HepG2 (cell line): ENCODE measurements at regions not wholly inside any gene's neighbourhood (a gene's known extent, or its start where the extent isn't known, plus 50 kb on each side); places are given as distances from the start of the nearest gene placed in this dataset.

ENCODE experiments used
- BORCS8-MEF2B ChIP-seq: sonication (generic); formaldehyde crosslinking; IDR thresholded peaks from 2 replicates; pipeline ENCODE4 v1.8.0; 2022; ENCODE audit warnings: mild to moderate bottlenecking, missing genetic modification reagents
- FIP1L1 ChIP-seq: fragments of 200-400 bp; formaldehyde crosslinking; IDR thresholded peaks from 2 replicates; pipeline ENCODE4 v1.6.1; 2018; ENCODE audit warnings: low read depth, mild to moderate bottlenecking, low read length, moderate library complexity, borderline replicate concordance; ENCODE audit not compliant: insufficient read depth
- GATAD2A ChIP-seq: IDR thresholded peaks from 2 replicates; pipeline ENCODE4 v1.6.1; 2016
- MED1 ChIP-seq: sonication (generic); formaldehyde crosslinking; IDR thresholded peaks from 2 replicates; pipeline ENCODE4 v1.4.0; 2020; ENCODE audit warnings: missing genetic modification reagents
- NCOA5 ChIP-seq: sonication (generic); formaldehyde crosslinking; IDR thresholded peaks from 2 replicates; pipeline ENCODE4 v1.4.0; 2020; ENCODE audit warnings: missing genetic modification reagents
- SRSF9 ChIP-seq: fragments of 200-400 bp; formaldehyde crosslinking; IDR thresholded peaks from 2 replicates; pipeline ENCODE4 v1.6.1; 2018; ENCODE audit warnings: borderline replicate concordance, mild to moderate bottlenecking, low read depth, low read length; ENCODE audit not compliant: insufficient read depth, poor library complexity, severe bottlenecking
- TBL1XR1 ChIP-seq: fragments of 150-350 bp; IDR thresholded peaks from 2 replicates; pipeline ENCODE4 v1.6.1; 2014; ENCODE audit warnings: borderline replicate concordance, low read length; ENCODE audit not compliant: partially characterized antibody
- ZNF44 ChIP-seq: sonication (generic); formaldehyde crosslinking; IDR thresholded peaks from 2 replicates; pipeline ENCODE4 v1.5.1; 2020; ENCODE audit warnings: mild to moderate bottlenecking, missing genetic modification reagents
- ZNF552 ChIP-seq: sonication (generic); formaldehyde crosslinking; IDR thresholded peaks from 2 replicates; pipeline ENCODE4 v1.9.0; 2022; ENCODE audit warnings: missing genetic modification reagents, mild to moderate bottlenecking, borderline replicate concordance
- TF ChIP-seq, protein P1 (sequence below): sonication (generic); formaldehyde crosslinking; IDR thresholded peaks from 2 replicates; pipeline ENCODE4 v1.5.1; 2020; ENCODE audit warnings: mild to moderate bottlenecking, missing genetic modification reagents, moderate library complexity
- TF ChIP-seq, protein P2 (sequence below): sonication (generic); formaldehyde crosslinking; IDR thresholded peaks from 2 replicates; pipeline ENCODE4 v1.5.0; 2020; ENCODE audit warnings: missing genetic modification reagents
- TF ChIP-seq, protein P3 (sequence below): IDR thresholded peaks from 2 replicates; pipeline ENCODE4 v1.6.1; 2012; ENCODE audit warnings: low read length, improper control_type of control experiment
- TF ChIP-seq, protein P4 (sequence below): sonication (generic); formaldehyde crosslinking; IDR thresholded peaks from 2 replicates; pipeline ENCODE4 v1.4.0; 2020; ENCODE audit warnings: missing genetic modification reagents

DNA sequence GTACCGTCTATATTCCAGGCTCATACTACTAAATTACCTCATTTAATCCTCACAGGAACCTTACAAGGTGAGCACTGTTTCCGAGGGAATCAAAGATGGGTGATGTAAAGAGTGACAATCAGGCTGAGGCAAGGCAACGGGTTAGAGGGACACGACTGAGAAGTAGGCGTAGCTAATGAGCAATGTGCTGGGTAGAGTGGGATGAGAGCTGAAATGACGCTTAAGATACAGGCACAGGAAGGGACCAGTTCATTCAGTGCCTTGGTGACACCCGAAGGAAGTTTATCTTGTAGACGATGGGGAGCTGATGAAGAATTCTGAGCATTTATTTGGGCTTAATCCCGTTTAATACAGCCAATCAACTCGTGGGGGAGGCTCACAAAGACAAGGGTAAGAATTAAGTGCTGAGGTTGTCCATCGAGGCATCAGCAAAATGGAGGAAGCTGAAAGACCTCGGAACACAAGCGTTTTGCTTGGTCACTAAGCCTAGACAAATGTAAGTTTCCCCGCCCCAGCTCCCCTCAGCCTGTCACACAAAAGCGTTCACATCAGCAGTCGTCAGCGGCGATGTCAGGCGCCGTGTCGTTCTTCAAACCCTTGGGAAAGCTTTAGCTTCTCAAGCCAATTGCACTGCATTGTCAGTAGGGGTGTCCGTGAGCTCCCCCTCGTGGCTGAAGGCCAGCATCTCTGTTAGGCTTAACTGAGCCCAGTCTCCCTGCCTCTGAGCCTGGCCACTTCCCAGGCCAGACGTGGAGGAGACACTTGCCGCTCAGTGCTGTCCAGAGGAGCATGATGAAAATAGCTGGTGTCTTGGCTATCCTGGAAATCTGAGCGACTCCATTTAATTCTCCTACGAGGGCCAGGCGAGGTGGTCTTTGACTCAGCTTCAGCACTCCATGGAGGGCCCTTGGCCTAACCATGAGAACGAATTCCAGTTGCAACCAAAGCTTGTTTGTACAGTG is 288.5 kb upstream of the G2E3 start (continued):
- TF ChIP-seq, protein P1, sequence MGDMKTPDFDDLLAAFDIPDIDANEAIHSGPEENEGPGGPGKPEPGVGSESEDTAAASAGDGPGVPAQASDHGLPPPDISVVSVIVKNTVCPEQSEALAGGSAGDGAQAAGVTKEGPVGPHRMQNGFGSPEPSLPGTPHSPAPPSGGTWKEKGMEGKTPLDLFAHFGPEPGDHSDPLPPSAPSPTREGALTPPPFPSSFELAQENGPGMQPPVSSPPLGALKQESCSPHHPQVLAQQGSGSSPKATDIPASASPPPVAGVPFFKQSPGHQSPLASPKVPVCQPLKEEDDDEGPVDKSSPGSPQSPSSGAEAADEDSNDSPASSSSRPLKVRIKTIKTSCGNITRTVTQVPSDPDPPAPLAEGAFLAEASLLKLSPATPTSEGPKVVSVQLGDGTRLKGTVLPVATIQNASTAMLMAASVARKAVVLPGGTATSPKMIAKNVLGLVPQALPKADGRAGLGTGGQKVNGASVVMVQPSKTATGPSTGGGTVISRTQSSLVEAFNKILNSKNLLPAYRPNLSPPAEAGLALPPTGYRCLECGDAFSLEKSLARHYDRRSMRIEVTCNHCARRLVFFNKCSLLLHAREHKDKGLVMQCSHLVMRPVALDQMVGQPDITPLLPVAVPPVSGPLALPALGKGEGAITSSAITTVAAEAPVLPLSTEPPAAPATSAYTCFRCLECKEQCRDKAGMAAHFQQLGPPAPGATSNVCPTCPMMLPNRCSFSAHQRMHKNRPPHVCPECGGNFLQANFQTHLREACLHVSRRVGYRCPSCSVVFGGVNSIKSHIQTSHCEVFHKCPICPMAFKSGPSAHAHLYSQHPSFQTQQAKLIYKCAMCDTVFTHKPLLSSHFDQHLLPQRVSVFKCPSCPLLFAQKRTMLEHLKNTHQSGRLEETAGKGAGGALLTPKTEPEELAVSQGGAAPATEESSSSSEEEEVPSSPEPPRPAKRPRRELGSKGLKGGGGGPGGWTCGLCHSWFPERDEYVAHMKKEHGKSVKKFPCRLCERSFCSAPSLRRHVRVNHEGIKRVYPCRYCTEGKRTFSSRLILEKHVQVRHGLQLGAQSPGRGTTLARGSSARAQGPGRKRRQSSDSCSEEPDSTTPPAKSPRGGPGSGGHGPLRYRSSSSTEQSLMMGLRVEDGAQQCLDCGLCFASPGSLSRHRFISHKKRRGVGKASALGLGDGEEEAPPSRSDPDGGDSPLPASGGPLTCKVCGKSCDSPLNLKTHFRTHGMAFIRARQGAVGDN: no peak
- TF ChIP-seq, protein P2, sequence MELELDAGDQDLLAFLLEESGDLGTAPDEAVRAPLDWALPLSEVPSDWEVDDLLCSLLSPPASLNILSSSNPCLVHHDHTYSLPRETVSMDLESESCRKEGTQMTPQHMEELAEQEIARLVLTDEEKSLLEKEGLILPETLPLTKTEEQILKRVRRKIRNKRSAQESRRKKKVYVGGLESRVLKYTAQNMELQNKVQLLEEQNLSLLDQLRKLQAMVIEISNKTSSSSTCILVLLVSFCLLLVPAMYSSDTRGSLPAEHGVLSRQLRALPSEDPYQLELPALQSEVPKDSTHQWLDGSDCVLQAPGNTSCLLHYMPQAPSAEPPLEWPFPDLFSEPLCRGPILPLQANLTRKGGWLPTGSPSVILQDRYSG: no peak
- no peak for TF ChIP-seq ZNF552 (CRISPR knock-in tag)
- TF ChIP-seq FIP1L1: 0 out of 2 replicates have a peak, but pooled peaks have one; percentile 77
- no peak for TF ChIP-seq NCOA5 (CRISPR knock-in tag)
- no peak for TF ChIP-seq GATAD2A (CRISPR knock-in tag)
- TF ChIP-seq, protein P3, sequence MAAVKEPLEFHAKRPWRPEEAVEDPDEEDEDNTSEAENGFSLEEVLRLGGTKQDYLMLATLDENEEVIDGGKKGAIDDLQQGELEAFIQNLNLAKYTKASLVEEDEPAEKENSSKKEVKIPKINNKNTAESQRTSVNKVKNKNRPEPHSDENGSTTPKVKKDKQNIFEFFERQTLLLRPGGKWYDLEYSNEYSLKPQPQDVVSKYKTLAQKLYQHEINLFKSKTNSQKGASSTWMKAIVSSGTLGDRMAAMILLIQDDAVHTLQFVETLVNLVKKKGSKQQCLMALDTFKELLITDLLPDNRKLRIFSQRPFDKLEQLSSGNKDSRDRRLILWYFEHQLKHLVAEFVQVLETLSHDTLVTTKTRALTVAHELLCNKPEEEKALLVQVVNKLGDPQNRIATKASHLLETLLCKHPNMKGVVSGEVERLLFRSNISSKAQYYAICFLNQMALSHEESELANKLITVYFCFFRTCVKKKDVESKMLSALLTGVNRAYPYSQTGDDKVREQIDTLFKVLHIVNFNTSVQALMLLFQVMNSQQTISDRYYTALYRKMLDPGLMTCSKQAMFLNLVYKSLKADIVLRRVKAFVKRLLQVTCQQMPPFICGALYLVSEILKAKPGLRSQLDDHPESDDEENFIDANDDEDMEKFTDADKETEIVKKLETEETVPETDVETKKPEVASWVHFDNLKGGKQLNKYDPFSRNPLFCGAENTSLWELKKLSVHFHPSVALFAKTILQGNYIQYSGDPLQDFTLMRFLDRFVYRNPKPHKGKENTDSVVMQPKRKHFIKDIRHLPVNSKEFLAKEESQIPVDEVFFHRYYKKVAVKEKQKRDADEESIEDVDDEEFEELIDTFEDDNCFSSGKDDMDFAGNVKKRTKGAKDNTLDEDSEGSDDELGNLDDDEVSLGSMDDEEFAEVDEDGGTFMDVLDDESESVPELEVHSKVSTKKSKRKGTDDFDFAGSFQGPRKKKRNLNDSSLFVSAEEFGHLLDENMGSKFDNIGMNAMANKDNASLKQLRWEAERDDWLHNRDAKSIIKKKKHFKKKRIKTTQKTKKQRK: no peak
- TF ChIP-seq, protein P4, sequence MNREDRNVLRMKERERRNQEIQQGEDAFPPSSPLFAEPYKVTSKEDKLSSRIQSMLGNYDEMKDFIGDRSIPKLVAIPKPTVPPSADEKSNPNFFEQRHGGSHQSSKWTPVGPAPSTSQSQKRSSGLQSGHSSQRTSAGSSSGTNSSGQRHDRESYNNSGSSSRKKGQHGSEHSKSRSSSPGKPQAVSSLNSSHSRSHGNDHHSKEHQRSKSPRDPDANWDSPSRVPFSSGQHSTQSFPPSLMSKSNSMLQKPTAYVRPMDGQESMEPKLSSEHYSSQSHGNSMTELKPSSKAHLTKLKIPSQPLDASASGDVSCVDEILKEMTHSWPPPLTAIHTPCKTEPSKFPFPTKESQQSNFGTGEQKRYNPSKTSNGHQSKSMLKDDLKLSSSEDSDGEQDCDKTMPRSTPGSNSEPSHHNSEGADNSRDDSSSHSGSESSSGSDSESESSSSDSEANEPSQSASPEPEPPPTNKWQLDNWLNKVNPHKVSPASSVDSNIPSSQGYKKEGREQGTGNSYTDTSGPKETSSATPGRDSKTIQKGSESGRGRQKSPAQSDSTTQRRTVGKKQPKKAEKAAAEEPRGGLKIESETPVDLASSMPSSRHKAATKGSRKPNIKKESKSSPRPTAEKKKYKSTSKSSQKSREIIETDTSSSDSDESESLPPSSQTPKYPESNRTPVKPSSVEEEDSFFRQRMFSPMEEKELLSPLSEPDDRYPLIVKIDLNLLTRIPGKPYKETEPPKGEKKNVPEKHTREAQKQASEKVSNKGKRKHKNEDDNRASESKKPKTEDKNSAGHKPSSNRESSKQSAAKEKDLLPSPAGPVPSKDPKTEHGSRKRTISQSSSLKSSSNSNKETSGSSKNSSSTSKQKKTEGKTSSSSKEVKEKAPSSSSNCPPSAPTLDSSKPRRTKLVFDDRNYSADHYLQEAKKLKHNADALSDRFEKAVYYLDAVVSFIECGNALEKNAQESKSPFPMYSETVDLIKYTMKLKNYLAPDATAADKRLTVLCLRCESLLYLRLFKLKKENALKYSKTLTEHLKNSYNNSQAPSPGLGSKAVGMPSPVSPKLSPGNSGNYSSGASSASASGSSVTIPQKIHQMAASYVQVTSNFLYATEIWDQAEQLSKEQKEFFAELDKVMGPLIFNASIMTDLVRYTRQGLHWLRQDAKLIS (CRISPR knock-in tag): no peak
- 0 out of 2 replicates have a peak, but pooled peaks have one; percentile 49 for TF ChIP-seq ZNF44
- TF ChIP-seq MED1 (CRISPR knock-in tag): peak; percentile 28; the same call in 1 of the 2 replicates
- TF ChIP-seq SRSF9: no peak
- TF ChIP-seq TBL1XR1: peak; percentile 25
- 0 out of 2 replicates have a peak, but pooled peaks have one; percentile 70 for TF ChIP-seq BORCS8-MEF2B
